GM23248 (cell line): ENCODE measurements at regions not wholly inside any gene's neighbourhood (a gene's known extent, or its start where the extent isn't known, plus 50 kb on each side); places are given as distances from the start of the nearest gene placed in this dataset.

ENCODE experiments used
- EZH2 ChIP-seq: fragments of 200-600 bp; sonication (generic); IDR thresholded peaks from 2 replicates; pipeline ENCODE4 v1.6.1; 2018; ENCODE audit warnings: antibody characterized with exemption, mild to moderate bottlenecking; ENCODE audit not compliant: insufficient read depth, poor library complexity, severe bottlenecking
- EZH2phosphoT487 ChIP-seq: fragments of 200-600 bp; sonication (generic); IDR thresholded peaks from 2 replicates; pipeline ENCODE4 v1.6.1; 2018; ENCODE audit warnings: antibody characterized with exemption, moderate library complexity, mild to moderate bottlenecking, low read depth; ENCODE audit not compliant: insufficient read depth

- TF ChIP-seq EZH2phosphoT487: no peak
- no peak for TF ChIP-seq EZH2
Observed at GRCh38 chr13:80145171-80145690, 195.7 kb downstream of the SPRY2 start.
